ENCODE measurements at regions not wholly inside any gene's neighbourhood (a gene's known extent, or its start where the extent isn't known, plus 50 kb on each side); places are given as distances from the start of the nearest gene placed in this dataset.

- no peak for TF ChIP-seq TAF1 (IDR thresholded peaks at IDR 0.05; ENCODE audit: low read depth, low read length)
- no peak; the same call in 1 of the 2 replicates for TF ChIP-seq POLR2AphosphoS5 (IDR thresholded peaks at IDR 0.05; ENCODE audit: low read depth, low read length)
- no peak for TF ChIP-seq POLR2A (IDR thresholded peaks at IDR 0.05; ENCODE audit: low read depth, low read length)
- TF ChIP-seq SPI1 (IDR thresholded peaks at IDR 0.05; ENCODE audit: low read depth, low read length) = no peak
- no peak for TF ChIP-seq PAX5 (IDR thresholded peaks at IDR 0.05; ENCODE audit: insufficient read depth, low read length, severe bottlenecking)
- TF ChIP-seq POU2F2 (IDR thresholded peaks at IDR 0.05; ENCODE audit: low read depth, low read length) = no peak
Measured at GRCh38 chr7:131021902-131022301, 287.9 kb upstream of the KLF14 start.
